Right atrium auricular region (tissue), 2 donors: ENCODE measurements at regions not wholly inside any gene's neighbourhood (a gene's known extent, or its start where the extent isn't known, plus 50 kb on each side); places are given as distances from the start of the nearest gene placed in this dataset.

Source experiments
- DNase-seq: peaks from one replicate; pipeline ENCODE4 v3.0.0-alpha.2; 2019; ENCODE audit warnings: low spot score
- H3K27ac ChIP-seq, 2 donors: fragments of 200-600 bp; sonication (generic); 1 replicate in 1 of 2; 2 replicates in 1 of 2; pipeline ENCODE4 v1.5.1; 2016 to 2019
- H3K27me3 ChIP-seq, 2 donors: fragments of 200-600 bp; sonication (generic); one replicate each; pipeline versions ENCODE4 v1.5.1 to v1.6.0; 2017 to 2019
- H3K36me3 ChIP-seq: fragments of 200-600 bp; sonication (generic); one replicate; pipeline ENCODE4 v1.5.1; 2016
- H3K4me1 ChIP-seq, 2 donors: fragments of 200-600 bp; sonication (generic); one replicate each; pipeline versions ENCODE4 v1.5.1 to v1.6.0; 2017 to 2019
- H3K4me3 ChIP-seq, 2 donors: fragments of 200-600 bp; sonication (generic); 1 replicate in 1 of 2; 2 replicates in 1 of 2; pipeline ENCODE4 v1.5.1; 2017 to 2019; ENCODE audit warnings: mild to moderate bottlenecking in 1 of 2, moderate library complexity in 1 of 2
- H3K9me3 ChIP-seq, 2 donors: fragments of 200-600 bp; sonication (generic); one replicate each; pipeline ENCODE4 v1.5.1; 2019
- CTCF ChIP-seq, 2 donors: fragments of 200-600 bp; sonication (generic); IDR thresholded peaks; one replicate each; pipeline ENCODE4 v1.5.1; 2019; ENCODE audit warnings: antibody characterized with exemption in 2 of 2

GRCh38 chr18:76686737-76687231 lies 135.6 kb upstream of the ZNF236 start:
- peak; percentile 79 for DNase-seq
- Histone ChIP-seq H3K9me3 (no peaks in the 10 kb centered on the region), H3K27ac (peak overlapping the region in 1 of 2 donors; percentile 57), H3K4me1 (peaks cover 0 to 6% of the 10 kb centered on the region in 2 donors), H3K27me3 (no peaks in the 10 kb centered on the region), H3K36me3 (no peaks in the 10 kb centered on the region), H3K4me3 (no peak overlapping the region)
- TF ChIP-seq CTCF (IDR thresholded peaks at IDR 0.05), result peak; percentile 54 to 76

GRCh38 chr18:76685860-76686259 lies 136.5 kb upstream of the ZNF236 start:
- Histone ChIP-seq H3K36me3 (no peaks in the 10 kb centered on the region), H3K9me3 (no peaks in the 10 kb centered on the region), H3K4me3 (no peak overlapping the region), H3K4me1 (peaks cover 0 to 6% of the 10 kb centered on the region in 2 donors), H3K27ac (no peak overlapping the region), H3K27me3 (no peaks in the 10 kb centered on the region)
- no peak for DNase-seq
- TF ChIP-seq CTCF (IDR thresholded peaks at IDR 0.05), result no peak

- TF ChIP-seq CTCF (IDR thresholded peaks at IDR 0.05), result no peak
- no peaks in the 10 kb centered on the region for H3K27me3 ChIP-seq
Measured at GRCh38 chr18:76685402-76685801, 137.0 kb upstream of the ZNF236 start.

GRCh38 chr18:76684265-76684664 lies 138.1 kb upstream of the ZNF236 start:
- peaks cover 0 to 6% of the 10 kb centered on the region in 2 donors for H3K4me1 ChIP-seq
- H3K4me3 ChIP-seq, result no peak overlapping the region
- H3K36me3 ChIP-seq, result no peaks in the 10 kb centered on the region
- no peak for DNase-seq
- no peak for TF ChIP-seq CTCF (IDR thresholded peaks at IDR 0.05)
- H3K27me3 ChIP-seq, result no peaks in the 10 kb centered on the region
- H3K9me3 ChIP-seq, result no peaks in the 10 kb centered on the region
- no peak overlapping the region for H3K27ac ChIP-seq

More at GRCh38 chr18:76685402-76685801, 137.0 kb upstream of the ZNF236 start:
- Histone ChIP-seq H3K36me3 (no peaks in the 10 kb centered on the region), H3K27ac (no peak overlapping the region), H3K4me3 (no peak overlapping the region), H3K9me3 (no peaks in the 10 kb centered on the region), H3K4me1 (peaks cover 0 to 6% of the 10 kb centered on the region in 2 donors)
- no peak for DNase-seq

GRCh38 chr18:76679945-76680344 lies 142.4 kb upstream of the ZNF236 start:
- H3K4me3 ChIP-seq, result no peak overlapping the region
- DNase-seq, result no peak
- no peaks in the 10 kb centered on the region for H3K36me3 ChIP-seq
- no peaks in the 10 kb centered on the region for H3K9me3 ChIP-seq
- no peak overlapping the region for H3K27ac ChIP-seq
- no peak for TF ChIP-seq CTCF (IDR thresholded peaks at IDR 0.05)
- H3K4me1 ChIP-seq, result no peaks in the 10 kb centered on the region
- H3K27me3 ChIP-seq, result no peaks in the 10 kb centered on the region

- no peaks in the 10 kb centered on the region for H3K9me3 ChIP-seq
- no peak overlapping the region for H3K27ac ChIP-seq
- no peaks in the 10 kb centered on the region for H3K36me3 ChIP-seq
- H3K27me3 ChIP-seq, result no peaks in the 10 kb centered on the region
- no peaks in the 10 kb centered on the region for H3K4me1 ChIP-seq
- H3K4me3 ChIP-seq, result no peak overlapping the region
- no peak for DNase-seq
- TF ChIP-seq CTCF (IDR thresholded peaks at IDR 0.05), result no peak
Measured at GRCh38 chr18:76679259-76679658, 143.1 kb upstream of the ZNF236 start.
